GM13977 (cell line): ENCODE measurements at regions not wholly inside any gene's neighbourhood (a gene's known extent, or its start where the extent isn't known, plus 50 kb on each side); places are given as distances from the start of the nearest gene placed in this dataset.
A peak's percentile ranks its signal among the peaks of the same experiment; 100 is the strongest.
"Not testable (repeated sequence)": the region's sequence is repeated elsewhere in the genome, so short reads cannot be mapped to it uniquely, and the experiment has no call there.

Source experiments
- DNase-seq: peaks from one replicate; pipeline ENCODE4 v3.0.0; 2012; ENCODE audit warnings: low spot score
- in situ Hi-C: fragments of 300-500 bp; cut with MboI; formaldehyde crosslinking; loops from one replicate; pipeline ENCODE4 v1.12.0; 2022; ENCODE audit warnings: low sequenced_read_pairs, low pct_unique_long_range_greater_than_20kb, mixed read lengths, inconsistent platforms; ENCODE audit not compliant: unreplicated experiment
- TF ChIP-seq, protein P1 (sequence below): IDR thresholded peaks from 2 replicates; pipeline ENCODE4 v1.5.1; 2012; ENCODE audit warnings: mild to moderate bottlenecking, control low read depth; ENCODE audit not compliant: insufficient read depth; ENCODE audit errors: extremely low read depth, missing control alignments

DNA sequence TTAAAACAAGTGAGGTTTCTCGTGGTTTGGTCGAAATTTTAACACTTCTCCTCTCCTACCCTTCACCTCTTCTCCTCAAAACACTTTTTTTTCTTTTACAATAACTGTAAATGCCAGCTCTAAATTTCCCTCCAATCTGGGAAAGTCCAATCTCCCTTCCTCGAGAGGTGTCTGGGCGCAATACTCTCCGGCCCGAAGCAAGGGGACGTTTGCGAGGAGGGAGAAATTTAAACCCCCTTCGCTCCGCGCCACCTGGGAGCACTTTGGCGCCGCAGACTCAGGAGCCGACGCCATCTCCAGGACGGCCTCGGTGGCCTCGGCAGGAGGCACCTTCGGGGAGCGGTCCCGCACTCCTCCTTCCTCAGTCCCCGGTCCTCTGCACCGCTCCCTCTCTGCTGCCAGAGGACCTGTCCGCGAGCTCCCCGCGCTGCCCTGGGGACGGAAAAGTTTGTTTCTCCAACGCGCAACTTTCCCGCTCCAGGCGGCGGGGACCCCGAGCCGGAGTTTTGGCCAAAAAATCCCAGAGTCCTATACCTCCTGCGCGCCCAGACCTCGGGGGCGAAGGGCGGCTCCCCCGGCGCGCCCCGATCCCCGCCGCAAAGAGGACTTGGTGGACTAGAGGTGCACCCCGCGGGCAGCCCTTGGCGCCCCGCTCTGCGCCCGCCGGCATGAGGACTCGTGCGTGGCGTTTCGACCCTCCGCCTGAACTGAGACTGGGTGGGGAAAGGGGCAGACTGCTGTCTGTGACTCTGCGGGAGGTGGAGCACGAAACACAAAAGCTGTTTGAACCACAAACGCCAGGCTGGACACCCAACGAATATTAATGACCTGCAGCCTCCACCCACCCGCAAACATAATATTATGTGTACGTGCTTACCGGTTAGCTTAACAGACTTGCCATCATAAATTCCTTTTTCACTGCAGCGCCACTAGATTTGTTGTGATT lies 95.2 kb upstream of the HMGA2 start:
- in situ Hi-C loops = no loop called here
- TF ChIP-seq, protein P1, sequence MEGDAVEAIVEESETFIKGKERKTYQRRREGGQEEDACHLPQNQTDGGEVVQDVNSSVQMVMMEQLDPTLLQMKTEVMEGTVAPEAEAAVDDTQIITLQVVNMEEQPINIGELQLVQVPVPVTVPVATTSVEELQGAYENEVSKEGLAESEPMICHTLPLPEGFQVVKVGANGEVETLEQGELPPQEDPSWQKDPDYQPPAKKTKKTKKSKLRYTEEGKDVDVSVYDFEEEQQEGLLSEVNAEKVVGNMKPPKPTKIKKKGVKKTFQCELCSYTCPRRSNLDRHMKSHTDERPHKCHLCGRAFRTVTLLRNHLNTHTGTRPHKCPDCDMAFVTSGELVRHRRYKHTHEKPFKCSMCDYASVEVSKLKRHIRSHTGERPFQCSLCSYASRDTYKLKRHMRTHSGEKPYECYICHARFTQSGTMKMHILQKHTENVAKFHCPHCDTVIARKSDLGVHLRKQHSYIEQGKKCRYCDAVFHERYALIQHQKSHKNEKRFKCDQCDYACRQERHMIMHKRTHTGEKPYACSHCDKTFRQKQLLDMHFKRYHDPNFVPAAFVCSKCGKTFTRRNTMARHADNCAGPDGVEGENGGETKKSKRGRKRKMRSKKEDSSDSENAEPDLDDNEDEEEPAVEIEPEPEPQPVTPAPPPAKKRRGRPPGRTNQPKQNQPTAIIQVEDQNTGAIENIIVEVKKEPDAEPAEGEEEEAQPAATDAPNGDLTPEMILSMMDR = no peak
- DNase-seq = no peak

DNA sequence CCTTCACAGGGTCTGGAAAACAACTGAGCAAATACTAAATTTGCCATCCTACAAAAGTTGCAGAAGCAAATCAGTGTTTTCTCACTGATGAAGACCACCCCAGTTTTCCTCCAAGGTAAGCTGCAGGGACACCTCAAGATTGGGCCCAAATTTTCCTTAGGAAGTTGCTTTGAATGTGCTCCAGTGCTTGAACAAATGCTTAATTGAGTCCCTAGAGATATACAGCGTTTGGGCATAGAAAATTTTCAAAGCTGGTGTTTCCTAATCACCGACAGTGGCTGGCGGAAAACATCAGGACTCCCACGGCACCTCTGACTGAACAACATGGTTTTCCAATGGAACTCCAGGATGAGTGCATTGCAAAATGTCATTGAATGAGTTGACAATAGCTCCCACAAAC lies 92.5 kb upstream of the HMGA2 start:
- TF ChIP-seq, protein P1 = no peak
- in situ Hi-C loops = no loop called here
- no peak for DNase-seq

DNA sequence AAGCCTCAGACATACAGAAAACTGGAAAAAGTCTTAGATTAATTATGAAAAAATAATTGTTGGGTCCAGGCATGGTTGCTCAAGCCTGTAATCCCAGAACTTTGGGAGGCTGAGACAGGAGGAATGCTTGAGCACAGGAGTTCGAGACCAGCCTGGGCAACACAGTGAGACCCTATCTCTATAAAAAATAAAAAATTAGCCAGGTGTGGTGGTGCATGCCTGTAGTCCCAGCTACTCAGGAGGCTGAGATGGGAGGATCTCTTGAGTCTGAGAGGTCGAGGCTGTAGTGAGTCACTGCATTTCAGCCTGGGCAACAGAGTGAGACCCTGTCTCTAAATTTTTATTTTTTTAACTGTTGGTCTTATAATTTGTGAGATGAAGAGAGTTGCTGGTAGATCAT lies 90.6 kb upstream of the HMGA2 start:
- in situ Hi-C loops = not testable (repeated sequence)

DNA sequence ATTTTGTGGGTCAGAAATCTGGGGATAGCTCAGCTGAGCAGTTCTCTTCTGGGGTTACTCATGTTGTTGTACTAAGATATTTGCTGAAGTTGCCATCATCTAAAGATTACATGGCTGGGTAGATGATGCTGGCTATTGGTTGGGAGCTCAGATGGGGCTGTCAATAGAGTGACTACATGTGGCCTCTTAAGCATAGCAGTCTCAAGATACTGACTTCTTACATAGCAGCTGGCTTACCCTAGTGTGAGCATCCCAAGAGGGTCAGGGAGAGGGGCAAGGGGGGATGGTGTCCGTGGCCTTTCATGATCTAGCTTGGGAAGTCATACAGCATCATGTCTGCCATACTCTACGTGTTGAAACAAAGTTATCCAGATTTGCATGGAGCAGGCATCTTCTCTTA lies 90.1 kb upstream of the HMGA2 start:
- in situ Hi-C loops = no loop called here
- no peak for DNase-seq
- TF ChIP-seq, protein P1 = no peak

More for the DNA sequence above, 90.6 kb upstream of the HMGA2 start:
- DNase-seq = not testable (repeated sequence)

DNA sequence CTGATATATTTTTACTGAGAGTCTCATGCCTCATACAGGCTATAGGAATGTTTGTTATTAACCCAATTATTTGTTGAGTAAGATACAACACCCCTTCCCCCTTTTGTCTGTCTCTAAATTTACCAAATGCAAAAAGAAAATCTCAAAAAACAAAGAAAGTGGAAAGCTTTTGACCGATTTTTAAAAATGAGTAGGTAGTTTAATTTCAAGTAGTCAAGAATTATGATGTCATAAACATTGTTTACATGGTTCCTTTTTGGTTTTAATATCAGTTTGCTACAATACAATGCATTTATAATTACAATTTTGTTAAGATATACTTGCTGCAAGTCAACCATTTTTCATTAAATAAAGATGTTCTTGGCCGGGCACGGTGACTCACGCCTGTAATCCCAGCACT lies 84.7 kb upstream of the HMGA2 start:
- DNase-seq = no peak
- in situ Hi-C loops = no loop called here
- TF ChIP-seq, protein P1 = no peak

DNA sequence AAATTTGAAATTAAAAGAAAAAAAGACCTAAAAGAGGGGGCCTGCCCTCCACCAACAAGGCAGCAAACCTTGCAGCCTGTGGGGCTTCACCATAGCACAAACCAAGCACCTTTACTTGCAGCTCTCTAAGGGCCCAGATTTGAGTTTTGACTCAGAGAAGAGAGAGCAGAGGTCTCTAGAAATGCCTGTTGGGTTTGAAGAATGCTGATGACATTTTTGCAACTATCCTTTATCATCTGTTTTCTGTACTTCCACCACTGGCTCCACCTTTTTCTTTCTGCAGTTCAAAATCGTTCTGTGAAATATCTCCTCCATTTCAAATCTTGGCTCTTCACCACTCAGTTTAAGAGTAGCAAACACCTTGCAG lies 83.8 kb upstream of the HMGA2 start:
- in situ Hi-C loops = no loop called here
- no peak for DNase-seq
- TF ChIP-seq, protein P1 = no peak

DNA sequence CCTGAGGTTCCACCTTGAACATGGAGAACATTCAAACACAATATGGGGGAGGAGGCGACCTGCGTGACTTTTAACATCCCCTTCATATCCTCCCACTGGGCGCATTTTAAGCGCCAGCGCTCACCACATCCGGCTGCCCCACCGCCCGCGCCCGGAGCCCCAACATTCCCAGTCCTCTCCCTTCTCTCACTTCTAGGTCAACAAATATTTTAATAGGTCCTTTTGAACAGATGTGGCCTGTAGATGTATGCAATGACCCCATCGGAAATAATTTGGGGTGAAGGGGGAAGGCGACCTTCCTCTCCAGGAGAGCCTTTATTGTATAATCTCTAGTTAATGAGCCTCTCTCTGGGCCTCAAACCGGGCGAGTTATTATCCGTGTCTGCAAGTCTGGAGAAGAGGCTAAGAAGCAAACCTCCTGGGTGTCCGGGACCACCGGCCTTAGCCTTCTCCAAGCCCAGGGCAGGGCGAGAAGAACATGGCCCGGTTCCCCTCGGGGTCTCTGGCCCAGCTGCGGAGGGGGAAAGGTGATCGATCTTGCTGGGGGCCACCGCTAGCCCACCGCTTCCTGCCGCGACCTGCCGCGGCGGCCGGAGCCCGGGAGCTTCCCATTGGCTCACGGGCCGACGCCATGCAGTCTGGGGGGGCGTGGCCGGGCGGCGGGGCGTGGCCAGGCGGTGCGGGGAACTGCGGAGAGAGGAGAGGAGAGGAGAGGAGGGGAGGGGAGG lies 83.2 kb upstream of the HMGA2 start:
- in situ Hi-C loops = no loop called here
- DNase-seq = peak; percentile 92
- TF ChIP-seq, protein P1 = no peak
